ENCODE measurements at regions not wholly inside any gene's neighbourhood (a gene's known extent, or its start where the extent isn't known, plus 50 kb on each side); places are given as distances from the start of the nearest gene placed in this dataset.

GRCh38 chr11:70542811-70543210 is 144.5 kb downstream of the CTTN start:
- ATAC-seq (ENCODE audit: insufficient read depth, low read depth) (no peak), DNase-seq (no peak)
- Histone ChIP-seq H2AFZ (ENCODE audit: low read depth, low read length) (no peak overlapping the region), H3K4me3 (ENCODE audit: low read depth in 1 of 2, low read length in 2 of 2) (no peak overlapping the region), H3K9me3 (ENCODE audit: insufficient read depth, low read length, severe bottlenecking) (no peaks in the 10 kb centered on the region), H3K27ac (ENCODE audit: low read length) (no peak overlapping the region), H3K36me3 (ENCODE audit: insufficient read depth, low read length) (no peaks in the 10 kb centered on the region), H4K20me1 (ENCODE audit: insufficient read depth, low read length) (no peaks in the 10 kb centered on the region), H3K27me3 (ENCODE audit: insufficient read depth, low read length, poor library complexity) (no peaks in the 10 kb centered on the region), H3K4me2 (ENCODE audit: insufficient read depth, low read length) (no peak overlapping the region), H3K4me1 (ENCODE audit: insufficient read depth, low read length) (no peaks in the 10 kb centered on the region), H3K9ac (ENCODE audit: low read depth, low read length) (no peak overlapping the region), H3K79me2 (ENCODE audit: insufficient read depth, low read length) (no peaks in the 10 kb centered on the region)
- TF ChIP-seq CTCF (IDR thresholded peaks at IDR 0.05; ENCODE audit: borderline replicate concordance, extremely low read depth, low read length, poor library complexity, severe bottlenecking) (no peak), EZH2 (IDR thresholded peaks at IDR 0.05; ENCODE audit: borderline replicate concordance, low read depth, low read length, severe bottlenecking) (no peak)

GRCh38 chr11:70543611-70544010 is 145.3 kb downstream of the CTTN start:
- Histone ChIP-seq H3K4me3 (ENCODE audit: low read depth in 1 of 2, low read length in 2 of 2) (no peak overlapping the region), H2AFZ (ENCODE audit: low read depth, low read length) (no peak overlapping the region), H3K27me3 (ENCODE audit: insufficient read depth, low read length, poor library complexity) (no peaks in the 10 kb centered on the region), H3K4me1 (ENCODE audit: insufficient read depth, low read length) (no peaks in the 10 kb centered on the region), H3K27ac (ENCODE audit: low read length) (no peak overlapping the region), H3K9ac (ENCODE audit: low read depth, low read length) (no peak overlapping the region), H3K36me3 (ENCODE audit: insufficient read depth, low read length) (no peaks in the 10 kb centered on the region), H3K9me3 (ENCODE audit: insufficient read depth, low read length, severe bottlenecking) (no peaks in the 10 kb centered on the region), H4K20me1 (ENCODE audit: insufficient read depth, low read length) (no peaks in the 10 kb centered on the region), H3K4me2 (ENCODE audit: insufficient read depth, low read length) (no peak overlapping the region), H3K79me2 (ENCODE audit: insufficient read depth, low read length) (no peaks in the 10 kb centered on the region)
- no peak for ATAC-seq (ENCODE audit: insufficient read depth, low read depth)
- TF ChIP-seq CTCF (IDR thresholded peaks at IDR 0.05; ENCODE audit: borderline replicate concordance, extremely low read depth, low read length, poor library complexity, severe bottlenecking) (no peak), EZH2 (IDR thresholded peaks at IDR 0.05; ENCODE audit: borderline replicate concordance, low read depth, low read length, severe bottlenecking) (no peak)
- DNase-seq: no peak

- Histone ChIP-seq H3K4me3 (ENCODE audit: low read depth in 1 of 2, low read length in 2 of 2) (no peak overlapping the region), H4K20me1 (ENCODE audit: insufficient read depth, low read length) (0 out of 2 replicates have a peak, but pooled peaks cover 3% of the 10 kb centered on the region), H3K36me3 (ENCODE audit: insufficient read depth, low read length) (no peaks in the 10 kb centered on the region), H3K4me1 (ENCODE audit: insufficient read depth, low read length) (no peaks in the 10 kb centered on the region), H3K9ac (ENCODE audit: low read depth, low read length) (no peak overlapping the region), H3K9me3 (ENCODE audit: insufficient read depth, low read length, severe bottlenecking) (no peaks in the 10 kb centered on the region), H3K27me3 (ENCODE audit: insufficient read depth, low read length, poor library complexity) (no peaks in the 10 kb centered on the region), H3K79me2 (ENCODE audit: insufficient read depth, low read length) (no peaks in the 10 kb centered on the region), H3K4me2 (ENCODE audit: insufficient read depth, low read length) (no peak overlapping the region), H2AFZ (ENCODE audit: low read depth, low read length) (no peak overlapping the region), H3K27ac (ENCODE audit: low read length) (no peak overlapping the region)
- ATAC-seq (ENCODE audit: insufficient read depth, low read depth) (no peak), DNase-seq (no peak)
- TF ChIP-seq CTCF (IDR thresholded peaks at IDR 0.05; ENCODE audit: borderline replicate concordance, extremely low read depth, low read length, poor library complexity, severe bottlenecking) (no peak), EZH2 (IDR thresholded peaks at IDR 0.05; ENCODE audit: borderline replicate concordance, low read depth, low read length, severe bottlenecking) (no peak)
These were observed 145.9 kb downstream of the CTTN start for GRCh38 chr11:70544067-70544773.
